SK-N-SH (cell line): ENCODE measurements at regions not wholly inside any gene's neighbourhood (a gene's known extent, or its start where the extent isn't known, plus 50 kb on each side); places are given as distances from the start of the nearest gene placed in this dataset.
A peak's percentile ranks its signal among the peaks of the same experiment; 100 is the strongest.

Experiments used
- CTCF ChIA-PET: fragments of 300-600, 350-600 bp; formaldehyde crosslinking; extraction: SDS; loops from one replicate; lab custom pipeline; 2021; lab: Yijun Ruan, JAX
- POLR2A ChIA-PET: fragments of 350-600 bp; sonication (Branson Sonifier 250); formaldehyde crosslinking; extraction: SDS; loops from one replicate; lab custom pipeline; 2020; ENCODE audit warnings: antibody characterized with exemption, inconsistent platforms; lab: Yijun Ruan, JAX
- DNase-seq: peaks from one replicate; pipeline ENCODE4 v3.0.0; 2012
- H2AFZ ChIP-seq: fragments of 200-600 bp; sonication (generic); 2 replicates; pipeline ENCODE4 v1.8.1; 2016; ENCODE audit warnings: antibody characterized with exemption, mild to moderate bottlenecking, low read depth
- H3F3A ChIP-seq: fragments of 200-600 bp; sonication (generic); replicated peaks from 2 replicates; pipeline ENCODE3; 2016; ENCODE audit warnings: antibody characterized with exemption, mild to moderate bottlenecking; ENCODE audit not compliant: insufficient read depth
- H3K27ac ChIP-seq, 2 experiments: fragments of 200-500 bp in 1 of 2; fragments of 200-600 bp in 1 of 2; sonication (Bioruptor generic) in 1 of 2; sonication (generic), shearing (Covaris generic) in 1 of 2; 2 replicates each; pipeline versions ENCODE4 v1.5.1 to v1.6.1; 2014 to 2016; ENCODE audit warnings: low read depth in 2 of 2, inconsistent platforms in 1 of 2, low read length in 1 of 2, mild to moderate bottlenecking in 1 of 2, mixed read lengths in 1 of 2
- H3K27me3 ChIP-seq: fragments of 200-600 bp; sonication (generic), shearing (Covaris generic); 2 replicates; pipeline ENCODE4 v1.6.1; 2016; ENCODE audit warnings: mixed run types; ENCODE audit not compliant: insufficient read depth
- H3K36me3 ChIP-seq, 2 experiments: fragments of 200-500 bp in 1 of 2; fragments of 200-600 bp in 1 of 2; sonication (Bioruptor generic) in 1 of 2; sonication (generic) in 1 of 2; replicated peaks in 1 of 2; 2 replicates each; pipeline versions ENCODE3 to v1.5.1; 2014 to 2016; ENCODE audit warnings: low read length in 1 of 2, mild to moderate bottlenecking in 1 of 2; ENCODE audit not compliant: insufficient read depth in 2 of 2, control insufficient read depth in 1 of 2
- H3K4me1 ChIP-seq, 2 experiments: fragments of 200-500 bp in 1 of 2; fragments of 200-600 bp in 1 of 2; sonication (Bioruptor generic) in 1 of 2; sonication (generic), shearing (Covaris generic) in 1 of 2; 2 replicates each; pipeline versions ENCODE4 v1.5.1 to v1.6.1; 2014 to 2016; ENCODE audit warnings: low read depth in 1 of 2, low read length in 1 of 2, mixed run types in 1 of 2; ENCODE audit not compliant: insufficient read depth in 2 of 2, control insufficient read depth in 1 of 2
- H3K4me2 ChIP-seq: fragments of 200-600 bp; sonication (generic), shearing (Covaris generic); 2 replicates; pipeline ENCODE4 v1.6.1; 2017; ENCODE audit warnings: mixed run types
- H3K4me3 ChIP-seq, 2 experiments: fragments of 200-500 bp in 1 of 2; fragments of 200-600 bp in 1 of 2; sonication (Bioruptor generic) in 1 of 2; sonication (generic), shearing (Covaris generic) in 1 of 2; 2 replicates each; pipeline versions ENCODE4 v1.5.1 to v1.8.1; 2014 to 2016; ENCODE audit warnings: low read depth in 2 of 2, inconsistent platforms in 1 of 2, low read length in 1 of 2, mild to moderate bottlenecking in 1 of 2, mixed read lengths in 1 of 2, moderate library complexity in 1 of 2
- H3K79me2 ChIP-seq: fragments of 200-600 bp; sonication (generic); 2 replicates; pipeline ENCODE4 v1.8.1; 2017; ENCODE audit warnings: mild to moderate bottlenecking; ENCODE audit not compliant: insufficient read depth
- H3K9ac ChIP-seq: fragments of 200-600 bp; sonication (generic); 2 replicates; pipeline ENCODE4 v1.6.1; 2017; ENCODE audit warnings: mixed run types
- H3K9me2 ChIP-seq: fragments of 200-600 bp; sonication (generic); 2 replicates; pipeline ENCODE4 v1.6.1; 2017; ENCODE audit warnings: mixed run types
- H3K9me3 ChIP-seq: fragments of 200-600 bp; sonication (generic); 2 replicates; pipeline ENCODE4 v1.6.1; 2017; ENCODE audit warnings: mixed run types, mild to moderate bottlenecking, moderate library complexity
- H4K20me1 ChIP-seq: fragments of 200-600 bp; sonication (generic); 2 replicates; pipeline ENCODE4 v1.6.1; 2017; ENCODE audit warnings: mild to moderate bottlenecking, mixed run types; ENCODE audit not compliant: insufficient read depth
- CHD2 ChIP-seq: fragments of 150-350 bp; IDR thresholded peaks from 2 replicates; pipeline ENCODE4 v1.6.1; 2018; ENCODE audit warnings: low read length; ENCODE audit not compliant: partially characterized antibody
- EP300 ChIP-seq, 2 experiments: IDR thresholded peaks; 2 replicates each; pipeline versions ENCODE4 v1.4.0 to v1.6.1; 2012; ENCODE audit warnings: borderline replicate concordance in 1 of 2, low read depth in 1 of 2, low read length in 1 of 2
- FOSL2 ChIP-seq: IDR thresholded peaks from 2 replicates; pipeline ENCODE4 v1.4.0; 2012; ENCODE audit warnings: low read depth, mild to moderate bottlenecking, moderate library complexity, borderline replicate concordance
- FOXJ3 ChIP-seq: sonication (generic); formaldehyde crosslinking; IDR thresholded peaks from 2 replicates; pipeline ENCODE4 v1.5.1; 2020; ENCODE audit warnings: mild to moderate bottlenecking, missing genetic modification reagents
- FOXM1 ChIP-seq: IDR thresholded peaks from 2 replicates; pipeline ENCODE4 v1.4.0; 2012; ENCODE audit warnings: low read depth, mild to moderate bottlenecking
- GATA2 ChIP-seq: sonication (generic); formaldehyde crosslinking; IDR thresholded peaks from 2 replicates; pipeline ENCODE4 v1.5.0; 2020; ENCODE audit warnings: mild to moderate bottlenecking, missing genetic modification reagents
- MEF2A ChIP-seq: IDR thresholded peaks from 2 replicates; pipeline ENCODE4 v1.4.0; 2012; ENCODE audit warnings: low read depth, borderline replicate concordance
- MXI1 ChIP-seq: IDR thresholded peaks from 2 replicates; pipeline ENCODE4 v1.6.1; 2012; ENCODE audit warnings: mild to moderate bottlenecking, low read depth, low read length, improper control_type of control experiment
- NFIC ChIP-seq: IDR thresholded peaks from 2 replicates; pipeline ENCODE4 v1.4.0; 2012; ENCODE audit warnings: borderline replicate concordance
- NRF1 ChIP-seq: IDR thresholded peaks from 2 replicates; pipeline ENCODE4 v1.6.1; 2012; ENCODE audit warnings: low read depth, mild to moderate bottlenecking, low read length
- RAD21 ChIP-seq: IDR thresholded peaks from 2 replicates; pipeline ENCODE4 v1.6.1; 2012; ENCODE audit warnings: mild to moderate bottlenecking, low read length
- RCOR1 ChIP-seq: fragments of 150-350 bp; IDR thresholded peaks from 2 replicates; pipeline ENCODE4 v1.6.1; 2017; ENCODE audit warnings: antibody characterized with exemption, low read length
- REST ChIP-seq: IDR thresholded peaks from 2 replicates; pipeline ENCODE4 v1.6.1; 2012; ENCODE audit warnings: mild to moderate bottlenecking, low read depth, low read length, moderate library complexity
- TEAD4 ChIP-seq: IDR thresholded peaks from 2 replicates; pipeline ENCODE4 v1.4.0; 2012; ENCODE audit warnings: mild to moderate bottlenecking, borderline replicate concordance; ENCODE audit not compliant: insufficient read depth
- USF1 ChIP-seq: IDR thresholded peaks from 2 replicates; pipeline ENCODE4 v1.4.0; 2012; ENCODE audit warnings: low read depth, borderline replicate concordance
- WGBS: methylation state at CpG from one replicate; pipeline ENCODE4 v1.1.6; 2017; ENCODE audit warnings: low lambda C conversion rate; 5-methylcytosine and 5-hydroxymethylcytosine counted together
- TF ChIP-seq, protein P1 (sequence below): IDR thresholded peaks from 2 replicates; pipeline ENCODE4 v1.4.0; 2012; ENCODE audit warnings: low read depth

- no peak for TF ChIP-seq MXI1
These were observed 612.2 kb downstream of the TSN start (continued) for GRCh38 chr2:122367646-122368010.

DNA sequence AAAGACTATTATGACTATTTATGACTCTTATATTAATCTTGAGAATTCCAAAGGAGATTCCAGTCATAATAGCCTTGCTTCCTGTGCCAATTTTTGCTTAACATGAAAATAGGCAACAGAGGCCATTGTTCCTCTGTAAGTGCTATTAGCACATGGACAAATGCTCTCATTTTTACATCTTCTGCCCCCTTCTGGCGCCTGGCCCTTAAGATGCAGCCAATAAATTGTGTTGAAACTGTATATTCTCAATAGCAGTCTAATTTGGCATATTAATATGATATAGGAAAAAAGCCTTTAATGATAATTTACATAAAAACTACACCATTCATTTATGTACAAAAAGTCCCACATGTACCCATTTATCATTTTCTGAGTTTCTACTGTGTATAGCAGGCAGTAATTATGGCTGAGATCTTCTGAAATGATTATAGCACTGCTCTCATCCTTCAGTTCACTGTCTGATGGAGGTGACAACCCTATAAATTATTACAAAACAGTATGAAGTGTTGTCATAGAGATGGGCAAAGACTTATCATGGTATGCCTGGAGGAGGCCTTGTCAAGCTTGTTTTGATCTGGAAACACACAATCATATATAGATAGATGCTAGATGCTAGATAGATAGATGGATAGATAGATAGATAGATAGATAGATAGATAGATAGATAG, 613.3 kb downstream of the TSN start:
- no peaks in the 10 kb centered on the region for H3K79me2 ChIP-seq
- H3K27me3 ChIP-seq = no peaks in the 10 kb centered on the region
- H3K9me3 ChIP-seq = no peaks in the 10 kb centered on the region
- H3K4me2 ChIP-seq = no peak overlapping the region
- no peaks in the 10 kb centered on the region for H3K9me2 ChIP-seq
- no peak overlapping the region for H3K27ac ChIP-seq
- H3K4me1 ChIP-seq = peaks cover 0 to 7% of the 10 kb centered on the region in 2 experiments; a peak in 2 of 4 replicates
- no peak overlapping the region for H2AFZ ChIP-seq
- TF ChIP-seq CHD2 = no peak
- TF ChIP-seq RAD21 = peak; percentile 21; the same call in 1 of the 2 replicates
- DNase-seq = no peak
- POLR2A ChIA-PET = no interaction called here
- H3K4me3 ChIP-seq = no peak overlapping the region
- H3K36me3 ChIP-seq = no peaks in the 10 kb centered on the region
- no peaks in the 10 kb centered on the region for H3F3A ChIP-seq
- H3K9ac ChIP-seq = no peak overlapping the region
- H4K20me1 ChIP-seq = no peaks in the 10 kb centered on the region
- CTCF ChIA-PET = no interaction called here
- WGBS = 0% methylated on average over 1 of the region's 1 CpG

DNA sequence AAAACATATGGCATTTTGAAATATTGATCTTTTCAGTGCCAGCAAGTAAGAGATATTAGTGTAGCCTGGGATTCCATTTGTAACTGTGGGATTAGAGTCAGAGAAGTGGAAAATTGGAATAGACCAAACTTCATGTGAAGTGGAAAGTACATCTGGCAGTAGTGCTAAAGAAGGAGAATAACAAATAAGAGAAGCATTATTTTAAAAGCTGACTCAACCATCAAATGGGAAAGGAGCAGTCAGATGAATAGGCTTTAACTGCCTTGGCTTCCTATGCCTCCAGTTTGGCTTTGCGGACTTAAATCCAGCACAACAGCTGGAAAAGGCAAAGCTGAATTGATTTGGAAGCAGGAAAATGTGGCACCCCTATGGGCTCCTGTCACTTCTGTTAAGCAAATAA, 623.1 kb downstream of the TSN start:
- Histone ChIP-seq H3K27me3 (no peaks in the 10 kb centered on the region), H3K9me2 (no peaks in the 10 kb centered on the region), H3K4me1 (no peaks in the 10 kb centered on the region), H3K4me2 (no peak overlapping the region), H3K27ac (no peak overlapping the region), H3F3A (no peaks in the 10 kb centered on the region), H3K36me3 (no peaks in the 10 kb centered on the region), H2AFZ (no peak overlapping the region), H4K20me1 (no peaks in the 10 kb centered on the region), H3K79me2 (no peaks in the 10 kb centered on the region), H3K9me3 (peaks cover 4% of the 10 kb centered on the region; the same call in 1 of the 2 replicates), H3K9ac (no peak overlapping the region), H3K4me3 (no peak overlapping the region)
- WGBS = 61% methylated on average over 1 of the region's 1 CpG
- ChIA-PET POLR2A (no interaction called here), CTCF (no interaction called here)
- DNase-seq = no peak
- no peak for TF ChIP-seq GATA2 (CRISPR knock-in tag)
- TF ChIP-seq FOSL2 = no peak
- TF ChIP-seq NFIC = no peak
- TF ChIP-seq RAD21 = no peak
- TF ChIP-seq FOXM1 = no peak
- TF ChIP-seq RCOR1 = no peak
- TF ChIP-seq FOXJ3 = no peak
- no peak for TF ChIP-seq REST
- no peak for TF ChIP-seq NRF1
- no peak for TF ChIP-seq TEAD4
- TF ChIP-seq MEF2A = no peak
- TF ChIP-seq, protein P1, sequence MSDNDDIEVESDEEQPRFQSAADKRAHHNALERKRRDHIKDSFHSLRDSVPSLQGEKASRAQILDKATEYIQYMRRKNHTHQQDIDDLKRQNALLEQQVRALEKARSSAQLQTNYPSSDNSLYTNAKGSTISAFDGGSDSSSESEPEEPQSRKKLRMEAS = no peak
- no peak for TF ChIP-seq EP300 (IDR thresholded peaks at IDR 0.05; ENCODE audit: borderline replicate concordance in 1 of 2, low read depth in 1 of 2, low read length in 1 of 2)
- TF ChIP-seq USF1 = no peak
